Stimulated activated CD4-positive, alpha-beta T cell treated with anti-CD3 and anti-CD28 coated beads, Interleukin-2, amount 100 ng/mL, for 4 hours (primary cell): ENCODE measurements at regions not wholly inside any gene's neighbourhood (a gene's known extent, or its start where the extent isn't known, plus 50 kb on each side); places are given as distances from the start of the nearest gene placed in this dataset.

ENCODE experiments used
- DNase-seq: peaks from one replicate; pipeline ENCODE4 v3.0.0-alpha.2; 2020; ENCODE audit warnings: low read depth

DNA sequence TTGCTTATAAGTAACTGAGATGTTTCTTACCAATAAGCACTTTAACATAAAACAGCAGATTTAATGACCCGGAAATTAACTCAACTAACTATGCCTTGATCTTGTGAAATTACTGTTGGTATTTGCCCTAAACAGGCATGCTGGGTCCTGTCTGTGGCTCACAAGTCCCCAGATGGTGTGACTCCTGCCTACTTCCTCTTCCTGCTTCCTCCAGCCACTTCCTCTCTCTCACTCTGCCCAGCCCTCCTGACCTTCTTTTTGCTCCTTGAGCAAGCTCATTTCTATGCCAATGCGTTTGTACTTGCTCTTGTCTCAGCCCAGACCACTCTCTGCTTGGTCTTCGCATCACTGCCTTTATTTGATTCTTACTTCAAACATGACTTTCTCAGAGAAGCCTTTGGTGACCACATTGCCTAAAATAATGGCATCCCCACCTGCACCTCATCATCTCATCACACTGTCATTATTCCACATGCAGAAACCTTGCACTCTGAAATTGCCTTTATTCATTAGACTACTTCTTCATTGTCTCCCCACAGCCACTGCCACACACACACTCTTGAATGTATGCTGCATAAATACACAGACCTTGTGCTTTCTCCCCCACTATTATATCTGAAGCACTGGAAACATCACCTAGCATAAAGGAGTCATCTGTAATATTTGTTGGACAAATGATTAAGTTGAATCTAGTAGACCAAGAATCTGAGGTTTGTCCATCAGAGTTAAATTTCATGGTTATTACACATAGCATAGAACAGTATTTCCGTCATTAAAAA is 256.3 kb upstream of the SEMA6D start:
- DNase-seq: no peak

GRCh38 chr15:47461652-47462141 is 255.6 kb upstream of the SEMA6D start:
- DNase-seq: no peak

DNA sequence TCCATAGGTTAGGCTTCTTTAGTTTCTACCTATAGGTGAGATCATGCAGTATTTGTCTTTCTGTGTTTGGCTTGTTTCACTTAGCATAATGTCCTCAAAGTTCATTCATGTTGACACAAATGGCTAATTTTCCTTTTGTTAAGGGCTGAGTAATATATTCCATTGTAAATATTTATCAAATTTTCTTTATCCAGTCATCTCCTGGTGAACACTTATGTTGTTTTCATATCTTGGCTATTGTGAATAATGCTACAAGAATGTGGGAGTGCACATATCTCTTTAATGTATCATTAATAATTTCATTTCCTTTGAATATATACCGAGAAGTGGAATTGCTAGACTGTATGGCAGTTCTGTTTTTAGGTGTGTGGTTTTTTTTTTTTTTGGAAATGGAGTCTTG is 250.9 kb upstream of the SEMA6D start:
- no peak for DNase-seq

- DNase-seq: no peak
Observed at GRCh38 chr15:47470983-47471382, 246.3 kb upstream of the SEMA6D start.

DNA sequence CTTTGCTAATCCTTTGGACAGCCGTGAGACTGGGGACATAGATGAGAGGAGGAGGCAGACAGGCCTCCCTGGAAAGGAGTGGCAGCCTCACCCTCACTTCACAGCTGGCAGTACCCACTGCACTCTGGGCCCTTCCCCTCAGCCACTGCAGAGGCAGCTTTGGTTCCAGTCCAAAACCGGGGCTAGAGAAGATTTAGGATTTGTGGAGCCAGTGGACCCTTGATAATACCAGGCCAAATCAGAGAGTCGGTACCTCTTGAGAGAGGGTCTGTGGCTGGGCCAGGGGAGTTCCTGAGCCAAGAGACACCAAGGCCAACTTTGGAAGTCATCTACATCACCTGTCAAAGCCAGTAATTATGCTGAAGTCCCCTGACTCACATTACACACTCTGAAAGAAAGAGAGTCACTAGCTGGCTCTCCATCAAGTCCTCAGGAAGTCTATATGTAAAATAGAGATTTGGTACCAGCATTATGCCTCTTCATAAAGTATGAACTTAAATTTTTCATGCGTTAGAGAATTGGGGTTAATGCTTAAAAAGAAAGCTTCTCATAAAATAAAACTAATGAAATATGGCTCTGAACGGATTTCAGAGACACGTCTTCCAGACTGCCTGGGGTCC is 244.1 kb upstream of the SEMA6D start:
- no peak for DNase-seq

DNA sequence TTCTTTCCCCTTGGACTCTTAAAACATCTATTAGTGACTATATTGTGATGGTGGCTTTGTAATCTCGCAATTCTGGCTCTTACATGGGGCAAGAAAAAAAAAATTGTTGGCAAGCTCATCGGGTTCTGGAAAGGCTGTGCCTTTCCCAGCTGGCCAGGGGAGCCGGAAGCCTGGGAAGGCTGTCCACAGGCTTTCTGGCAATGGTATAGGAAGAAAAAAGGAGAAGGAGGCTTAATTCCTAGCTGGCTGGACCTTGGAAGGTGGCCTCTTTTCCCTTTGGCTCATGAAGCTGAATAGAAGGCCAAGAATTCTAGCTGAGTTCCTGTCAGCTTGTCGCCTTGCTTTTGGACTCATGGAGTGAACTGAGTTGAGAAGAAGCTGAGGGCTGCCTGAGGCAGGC is 243.5 kb upstream of the SEMA6D start:
- no peak for DNase-seq

- DNase-seq: no peak
Observed at GRCh38 chr15:47475336-47475735, 242.0 kb upstream of the SEMA6D start.

- DNase-seq: no peak
Observed at GRCh38 chr15:47477341-47477740, 240.0 kb upstream of the SEMA6D start.

DNA sequence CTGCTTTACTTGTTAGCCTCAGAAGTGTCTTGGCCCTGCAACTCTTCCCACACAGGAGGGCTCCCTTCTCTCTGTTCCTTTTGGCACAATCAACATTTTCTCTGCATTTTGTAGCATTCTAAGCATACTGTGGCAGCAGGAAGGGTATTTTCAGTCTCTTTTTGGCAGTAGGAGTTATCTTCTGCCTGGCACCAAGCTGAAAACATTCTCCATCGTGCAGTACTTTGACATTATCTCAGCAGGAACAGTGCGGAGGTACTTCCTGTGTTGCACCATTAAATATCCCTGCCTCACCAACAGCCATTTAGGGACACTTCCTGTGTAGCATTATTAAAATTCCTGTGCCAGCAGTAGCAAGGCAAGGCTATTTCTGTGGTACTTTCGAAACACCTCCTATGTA is 233.2 kb upstream of the SEMA6D start:
- DNase-seq: no peak

DNA sequence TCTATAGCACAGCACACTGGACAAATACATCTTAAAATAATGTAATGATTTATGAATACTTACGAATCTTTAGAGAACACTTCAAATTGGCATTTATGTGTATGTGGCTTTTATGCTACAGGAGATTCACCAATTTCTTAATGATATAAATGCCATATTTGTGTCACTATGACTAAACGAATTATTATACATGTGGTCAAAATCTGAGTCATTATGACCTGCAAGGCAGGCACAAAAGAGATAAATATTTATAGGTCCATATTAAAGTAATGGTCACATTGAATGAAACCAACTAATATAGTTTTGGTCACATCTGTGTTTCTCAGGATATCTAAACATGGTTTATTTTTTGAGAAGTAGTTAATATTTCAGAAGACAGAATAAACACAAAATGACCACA is 232.3 kb upstream of the SEMA6D start:
- DNase-seq: no peak

DNA sequence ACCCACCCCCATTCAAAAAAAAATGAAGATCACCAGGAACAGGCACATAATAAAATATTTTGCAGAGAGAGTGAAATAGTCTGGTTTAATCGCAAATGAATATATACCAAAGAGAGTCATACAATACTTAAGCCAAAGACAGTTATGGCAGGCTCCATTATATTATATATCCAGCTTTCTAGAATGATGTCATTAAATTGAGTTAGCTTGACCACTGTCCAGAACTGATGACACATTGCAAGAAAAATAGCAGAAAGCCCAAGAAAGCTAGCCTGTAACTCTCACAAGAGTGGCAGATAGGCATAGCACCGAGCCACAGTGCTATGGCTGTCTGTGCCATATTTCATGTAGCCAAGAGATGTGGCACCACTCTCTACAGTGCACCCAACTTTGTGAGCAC is 231.9 kb upstream of the SEMA6D start:
- no peak for DNase-seq

DNA sequence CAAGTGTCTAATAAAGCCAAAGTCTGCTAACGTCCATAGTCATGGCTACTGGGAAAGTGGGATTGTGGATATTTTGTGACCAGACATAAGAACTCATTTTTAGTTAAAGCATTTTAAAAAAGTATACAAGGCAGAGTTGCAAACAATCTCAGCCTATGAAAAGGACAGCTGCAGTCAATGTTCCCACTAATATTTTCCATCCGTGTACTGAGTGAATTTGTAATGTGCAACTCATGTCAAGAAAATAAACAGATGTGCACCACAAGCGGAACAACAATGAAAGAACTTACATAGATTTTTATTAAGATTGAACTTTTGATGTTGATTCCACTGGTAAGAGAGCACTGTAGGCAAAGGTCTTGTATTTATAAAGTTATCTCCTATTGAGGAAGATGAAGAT is 231.3 kb upstream of the SEMA6D start:
- no peak for DNase-seq

DNA sequence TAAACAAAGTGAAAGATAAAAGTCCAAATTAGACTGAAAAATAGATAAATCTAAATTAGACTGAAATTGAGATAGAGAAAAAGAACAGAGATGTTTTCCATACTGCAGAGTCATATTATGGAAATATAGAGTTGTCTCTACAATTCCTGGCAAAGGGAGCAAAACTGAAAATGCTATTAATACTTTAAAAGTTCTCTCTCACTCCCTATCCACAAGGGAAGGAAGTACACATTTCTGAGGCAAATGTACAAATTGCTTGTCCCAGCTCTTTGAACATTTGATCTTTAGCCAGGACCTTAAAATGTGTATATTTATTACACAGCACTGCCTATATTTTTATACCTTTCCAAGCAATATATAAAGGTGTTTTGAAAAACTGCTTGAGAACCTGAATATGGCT is 225.1 kb upstream of the SEMA6D start:
- DNase-seq: no peak

GRCh38 chr15:47493357-47494247 is 223.7 kb upstream of the SEMA6D start:
- no peak for DNase-seq

- DNase-seq: no peak
Observed at GRCh38 chr15:47496343-47497185, 220.7 kb upstream of the SEMA6D start.

DNA sequence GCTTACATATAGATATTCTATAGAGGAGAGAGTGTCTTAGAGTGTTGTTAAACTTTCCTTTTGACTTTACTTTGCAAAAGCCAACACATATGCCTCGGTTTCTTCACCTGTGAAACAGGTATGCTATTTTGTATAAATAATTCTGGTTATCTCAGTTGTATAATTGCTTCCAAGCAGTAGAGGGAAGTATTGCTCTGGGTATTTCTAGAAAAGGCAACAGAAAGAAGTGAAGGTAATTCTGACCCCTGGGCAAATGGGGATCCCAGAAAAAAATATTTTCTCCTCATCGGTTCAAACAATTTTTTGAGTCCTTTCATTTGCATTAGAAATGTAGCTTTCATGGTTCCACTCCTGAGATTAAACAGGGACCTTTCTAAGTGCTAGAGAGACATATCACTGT is 216.5 kb upstream of the SEMA6D start:
- no peak for DNase-seq

GRCh38 chr15:47502041-47502440 is 215.3 kb upstream of the SEMA6D start:
- no peak for DNase-seq

DNA sequence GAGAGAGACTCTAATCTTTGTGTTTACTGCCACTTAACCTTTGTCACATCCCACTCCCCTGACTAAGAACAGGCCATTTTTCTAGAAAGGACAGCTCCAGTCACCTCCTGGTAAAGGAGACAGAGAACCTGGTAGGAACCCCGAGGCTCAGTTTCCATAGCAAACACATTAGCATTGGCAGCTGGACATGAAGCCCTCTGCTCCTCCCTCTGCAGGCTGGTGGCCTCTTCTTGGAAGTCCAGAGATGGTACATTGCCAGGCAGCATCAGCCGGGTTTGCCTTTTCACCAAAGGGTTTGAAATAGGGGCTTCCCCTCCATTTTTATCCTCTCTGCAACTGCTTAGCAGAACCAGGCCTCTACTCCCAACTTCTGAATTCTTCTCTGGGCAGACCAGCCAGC is 213.4 kb upstream of the SEMA6D start:
- no peak for DNase-seq

DNA sequence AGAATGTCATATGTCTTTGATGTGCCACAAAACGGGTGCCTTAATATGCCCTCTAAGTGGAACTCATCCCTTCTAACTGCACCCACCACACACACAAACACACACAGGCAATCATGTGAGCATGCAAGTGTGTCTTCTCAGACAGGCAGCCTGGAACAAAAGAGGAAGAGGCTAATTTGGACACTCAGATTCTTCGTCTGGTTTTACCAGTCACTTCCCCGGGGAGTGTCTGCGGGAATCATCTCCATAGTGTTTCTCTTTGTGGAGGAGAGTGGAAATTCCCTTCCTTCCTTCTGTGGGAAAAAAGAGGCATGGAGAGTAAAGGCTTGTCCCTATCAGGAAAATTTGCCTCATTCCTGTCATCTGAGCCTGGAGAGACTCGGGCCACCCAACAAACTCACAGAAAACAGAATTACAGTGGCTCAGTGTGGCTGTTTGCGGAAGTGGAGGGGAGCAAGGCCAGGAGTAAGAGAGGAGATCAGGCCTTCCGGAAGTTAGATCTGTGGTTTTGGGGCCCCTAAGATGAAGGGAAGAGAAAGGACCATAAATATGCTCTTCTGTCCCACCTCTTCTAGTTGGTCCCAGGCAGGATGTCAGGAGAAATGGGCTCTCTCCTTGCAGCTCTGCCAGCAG is 212.6 kb upstream of the SEMA6D start:
- DNase-seq: no peak

- no peak for DNase-seq
Observed at GRCh38 chr15:47505712-47506328, 211.5 kb upstream of the SEMA6D start.
